H54 (cell line): ENCODE measurements at regions not wholly inside any gene's neighbourhood (a gene's known extent, or its start where the extent isn't known, plus 50 kb on each side); places are given as distances from the start of the nearest gene placed in this dataset.
A peak's percentile ranks its signal among the peaks of the same experiment; 100 is the strongest.

Experiments used
- DNase-seq: peaks from one replicate; pipeline ENCODE4 v3.0.0; 2011; ENCODE audit warnings: low spot score, mixed read lengths; ENCODE audit not compliant: insufficient read length
- FAIRE-seq: peaks from 3 replicates; lab custom pipeline; 2011; peaks lifted over from hg19 to GRCh38; lab: Jason Lieb, UNC
- POLR2A ChIP-seq: IDR thresholded peaks from 2 replicates; pipeline ENCODE4 v1.6.1; 2011; ENCODE audit warnings: low read depth, mild to moderate bottlenecking, low read length

DNA sequence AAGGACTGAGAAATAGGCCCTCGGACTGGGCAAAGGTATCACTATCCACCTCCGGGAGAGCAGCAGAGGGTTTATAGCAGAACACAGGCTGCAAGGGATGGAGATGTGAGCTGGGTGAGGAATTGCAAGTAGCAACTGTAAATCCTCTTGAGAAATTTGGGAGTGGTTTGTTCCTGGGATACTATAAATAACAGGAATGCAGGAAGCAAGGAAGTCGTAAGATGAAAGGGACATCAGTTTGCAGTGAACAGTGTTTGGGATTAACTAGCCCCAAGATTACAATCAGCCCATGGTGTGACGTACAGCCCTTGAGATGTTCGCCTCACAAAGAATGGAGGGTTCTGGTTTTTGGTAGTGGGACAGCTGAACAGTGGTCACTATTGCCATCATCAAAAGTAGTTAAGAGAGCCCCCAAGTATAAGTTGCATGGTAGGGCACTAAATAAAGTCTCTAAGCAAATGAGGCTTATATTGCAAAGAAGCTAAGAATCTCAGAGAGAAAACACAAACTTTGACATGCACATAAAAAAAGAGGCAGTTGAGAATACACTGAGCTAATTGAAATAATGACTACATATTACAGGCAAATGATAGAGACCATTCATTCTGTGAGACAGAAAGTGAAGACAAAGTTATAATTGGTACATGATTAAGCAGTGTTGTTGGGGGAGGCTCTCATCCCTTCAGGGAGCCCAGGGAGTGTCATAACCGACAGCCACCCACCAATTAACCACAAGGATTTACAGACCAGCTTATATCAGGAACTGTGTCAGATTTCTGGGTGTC lies 362.5 kb upstream of the ACVR2A start:
- FAIRE-seq = no peak
- no peak for DNase-seq
- no peak for TF ChIP-seq POLR2A

DNA sequence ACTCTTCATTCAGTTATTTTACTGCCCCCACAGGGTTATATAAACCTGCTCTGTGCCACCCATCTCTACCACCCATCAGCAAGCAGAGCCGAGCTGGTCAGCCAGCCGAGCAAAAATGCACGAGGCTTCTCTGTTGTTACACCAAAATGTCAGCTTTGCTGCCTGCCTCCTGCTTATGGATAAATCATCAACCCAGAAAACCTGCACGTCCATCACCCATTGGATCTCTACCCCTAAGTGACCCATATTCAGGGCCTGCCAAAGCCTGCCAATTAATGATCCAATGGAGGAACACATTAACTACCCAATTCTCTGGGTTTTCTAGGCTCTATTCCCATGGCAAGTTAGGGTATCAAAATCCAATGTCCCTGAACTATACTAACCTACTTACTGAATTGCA lies 365.5 kb upstream of the ACVR2A start:
- DNase-seq (no peak), FAIRE-seq (no peak)
- TF ChIP-seq POLR2A = no peak

DNA sequence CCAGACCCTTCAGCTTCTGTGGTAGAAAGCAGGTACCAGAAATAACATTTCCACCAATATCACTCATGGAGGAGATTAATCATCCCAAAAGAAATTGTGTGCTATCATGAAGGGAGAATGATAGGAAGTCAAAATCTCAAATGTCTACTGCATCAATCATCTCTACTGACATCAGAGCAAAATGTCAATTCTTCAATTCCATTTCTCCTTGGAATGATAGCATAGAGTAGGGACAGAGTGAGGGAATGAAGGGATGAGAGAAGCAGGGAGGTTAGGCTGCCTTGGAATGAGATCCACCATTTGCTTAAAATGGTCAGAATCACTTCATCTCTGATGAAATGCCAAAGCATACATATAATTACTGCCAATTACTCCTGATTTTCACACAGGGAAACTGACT lies 371.8 kb upstream of the ACVR2A start:
- DNase-seq (no peak), FAIRE-seq (peak; percentile 38)
- no peak for TF ChIP-seq POLR2A

DNA sequence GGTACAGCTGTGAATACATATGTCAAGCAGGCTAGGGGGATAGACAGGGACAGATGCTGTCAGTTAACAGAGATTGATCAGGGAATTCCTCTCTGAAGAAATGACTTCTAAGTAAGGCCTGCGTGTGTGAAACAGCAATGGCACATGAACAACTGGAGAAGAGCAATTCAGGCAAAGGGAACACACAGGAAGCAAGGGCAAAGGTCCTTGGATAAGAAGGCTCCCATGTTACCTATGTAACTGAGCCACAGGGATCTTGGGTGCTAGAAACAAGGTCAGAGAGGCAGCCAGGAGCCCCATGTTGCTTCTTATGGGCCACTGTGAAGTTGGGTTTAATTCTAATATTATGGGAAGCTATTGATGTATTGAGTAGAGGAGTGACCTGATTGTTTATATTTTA lies 373.7 kb upstream of the ACVR2A start:
- FAIRE-seq (no peak), DNase-seq (no peak)
- no peak for TF ChIP-seq POLR2A

DNA sequence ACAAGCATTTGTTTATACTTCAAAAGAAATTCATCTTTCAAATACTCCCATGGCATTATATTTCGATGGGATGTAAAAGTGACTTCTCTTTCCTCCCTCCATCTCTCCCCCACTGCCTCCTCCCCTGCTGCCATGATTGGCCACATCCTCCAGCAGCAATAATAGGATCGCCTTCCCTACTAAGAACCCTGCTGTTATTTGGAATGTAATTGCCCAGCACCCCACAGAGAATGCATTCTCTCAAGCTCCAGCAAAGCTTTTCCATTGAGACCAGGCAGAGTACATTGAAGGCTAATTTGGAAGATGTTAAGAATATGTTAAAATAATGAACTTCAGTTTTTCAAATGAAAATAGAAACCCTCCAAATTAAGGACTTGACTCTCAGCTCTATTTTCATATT lies 375.4 kb upstream of the ACVR2A start:
- DNase-seq (no peak), FAIRE-seq (no peak)
- no peak for TF ChIP-seq POLR2A

DNA sequence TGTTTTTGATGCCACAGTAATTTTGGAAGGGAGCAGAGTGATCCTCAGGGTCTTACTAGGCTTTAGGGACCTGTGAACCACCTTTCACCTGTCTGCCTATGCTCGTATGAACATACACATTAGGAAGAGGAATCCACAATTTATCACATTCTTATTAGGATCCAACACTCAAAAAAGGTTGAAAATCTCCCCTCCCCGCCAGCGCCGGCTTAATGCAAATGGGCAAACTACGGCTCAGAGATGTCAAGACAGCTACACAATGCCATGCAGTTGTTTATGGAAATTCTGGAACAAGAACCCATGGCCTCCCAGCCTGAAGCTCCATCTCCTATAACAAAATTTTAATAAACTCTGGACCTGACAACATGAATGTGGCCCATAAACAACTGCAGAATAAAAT lies 375.9 kb upstream of the ACVR2A start:
- no peak for TF ChIP-seq POLR2A
- DNase-seq (no peak), FAIRE-seq (no peak)

DNA sequence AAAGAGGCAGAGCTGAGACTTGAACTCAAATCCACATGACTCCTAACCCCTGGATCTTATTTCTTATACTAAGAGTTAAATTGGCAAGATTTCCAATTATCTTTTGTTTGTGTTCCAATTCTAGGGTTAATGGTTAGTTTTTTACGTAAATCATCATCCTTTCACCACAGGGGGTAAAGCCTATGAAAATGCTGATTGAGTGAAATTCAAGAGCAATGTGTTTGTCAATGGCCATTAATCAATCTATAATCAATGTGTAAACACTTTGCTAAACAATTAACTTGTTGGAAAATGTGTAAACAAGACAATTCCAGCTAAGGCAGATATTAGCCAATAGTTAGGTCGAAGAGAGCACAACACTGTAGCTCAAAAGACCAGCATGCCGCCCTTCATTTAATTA lies 376.5 kb upstream of the ACVR2A start:
- no peak for TF ChIP-seq POLR2A
- DNase-seq = no peak
- no peak for FAIRE-seq

DNA sequence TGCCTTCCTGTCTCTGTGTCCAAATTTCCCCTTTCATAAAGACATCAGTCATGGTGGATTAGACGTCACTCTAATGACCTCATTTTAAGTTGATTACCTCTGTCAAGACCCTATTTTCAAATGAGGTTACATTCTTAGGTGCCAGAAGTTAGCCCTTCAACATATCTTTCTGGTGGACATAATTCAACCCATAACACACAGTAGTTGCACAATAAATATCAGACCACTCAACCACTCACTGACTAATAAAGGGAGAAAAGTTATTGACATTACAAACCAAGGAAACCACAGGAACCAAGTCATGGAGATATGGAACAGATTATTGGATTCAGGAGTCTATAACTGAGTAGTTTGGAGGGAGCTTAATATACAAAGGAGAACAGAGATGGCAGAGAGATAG lies 377.4 kb upstream of the ACVR2A start:
- FAIRE-seq (no peak), DNase-seq (no peak)

DNA sequence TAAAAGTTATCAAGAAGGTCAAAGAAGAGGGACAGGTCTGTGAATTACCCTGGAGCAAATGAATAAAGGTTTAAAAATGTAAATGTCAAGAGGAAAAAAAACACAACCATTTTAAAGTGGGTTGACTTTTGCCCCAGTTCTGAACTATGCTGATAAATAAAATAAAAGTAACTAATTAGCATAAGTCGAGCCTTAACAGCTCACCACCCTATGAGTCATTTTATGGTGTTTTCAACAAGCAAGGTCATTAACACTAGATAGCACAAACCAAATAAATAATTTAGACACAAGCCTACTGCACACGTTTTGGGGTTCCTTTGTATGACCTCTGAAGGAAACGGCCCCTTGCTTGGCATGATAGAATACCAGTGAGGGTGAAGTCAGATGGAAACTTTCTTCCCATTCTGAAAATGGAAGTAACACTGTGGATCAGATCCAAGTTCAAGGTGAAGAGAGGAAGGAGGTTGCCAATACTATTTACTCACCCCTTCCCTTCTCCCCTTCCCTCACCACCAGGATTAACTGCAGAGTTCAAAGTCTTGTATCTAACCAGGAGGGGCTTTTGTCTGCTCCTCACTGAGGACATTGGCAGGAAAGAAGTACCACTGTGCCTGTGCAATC lies 380.0 kb upstream of the ACVR2A start:
- TF ChIP-seq POLR2A = no peak
- DNase-seq (no peak), FAIRE-seq (no peak)

More for the DNA sequence above, 377.4 kb upstream of the ACVR2A start:
- no peak for TF ChIP-seq POLR2A

DNA sequence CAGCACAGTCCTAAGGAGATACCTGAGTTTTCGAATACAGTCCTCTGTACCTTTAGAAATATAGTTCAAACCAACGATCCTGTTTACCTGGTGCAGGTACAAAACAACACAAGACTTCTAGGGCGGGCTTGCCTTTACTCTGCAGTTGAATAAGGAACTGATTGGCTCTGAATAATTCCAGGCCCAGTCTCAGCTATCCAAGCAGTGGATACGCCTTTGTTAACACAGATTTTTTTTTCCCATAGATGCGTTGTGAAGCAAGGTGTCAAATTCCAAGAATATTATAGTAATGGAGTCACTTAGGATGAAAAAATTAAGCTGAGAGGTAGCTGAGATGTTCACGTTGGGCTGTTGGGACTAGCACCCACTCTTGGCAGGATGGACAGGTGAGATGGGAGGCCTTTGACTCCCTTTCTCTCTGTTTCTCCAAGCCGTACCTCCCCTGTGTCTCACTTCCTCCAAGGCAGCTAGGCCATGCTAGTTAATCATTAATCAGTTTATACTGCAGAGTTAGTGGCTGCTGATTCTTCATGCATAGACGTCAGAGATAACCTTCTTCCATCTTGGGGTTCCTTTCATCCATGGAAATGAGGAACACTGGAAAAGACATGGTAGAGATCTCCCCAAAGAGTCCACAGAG lies 380.8 kb upstream of the ACVR2A start:
- DNase-seq (no peak), FAIRE-seq (no peak)
- TF ChIP-seq POLR2A = no peak

DNA sequence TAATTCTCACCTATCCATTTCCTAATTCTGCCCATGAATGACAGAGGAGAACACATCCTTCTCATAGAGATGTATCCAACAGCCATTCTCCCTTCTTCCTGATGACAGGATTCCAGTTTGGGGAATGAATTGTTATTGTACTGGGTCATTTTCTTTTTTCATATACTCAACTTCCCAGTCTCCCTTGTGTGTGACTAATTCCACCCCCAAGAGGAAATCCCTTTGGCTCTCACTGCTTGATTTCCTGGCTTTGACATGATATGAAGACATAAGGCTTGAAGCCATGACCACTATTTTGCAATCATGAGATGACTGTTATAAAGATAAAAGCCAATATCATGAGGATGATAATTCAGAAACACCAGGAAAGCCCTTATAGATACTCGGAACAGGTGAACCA lies 384.7 kb upstream of the ACVR2A start:
- no peak for DNase-seq
- TF ChIP-seq POLR2A = no peak
- no peak for FAIRE-seq

DNA sequence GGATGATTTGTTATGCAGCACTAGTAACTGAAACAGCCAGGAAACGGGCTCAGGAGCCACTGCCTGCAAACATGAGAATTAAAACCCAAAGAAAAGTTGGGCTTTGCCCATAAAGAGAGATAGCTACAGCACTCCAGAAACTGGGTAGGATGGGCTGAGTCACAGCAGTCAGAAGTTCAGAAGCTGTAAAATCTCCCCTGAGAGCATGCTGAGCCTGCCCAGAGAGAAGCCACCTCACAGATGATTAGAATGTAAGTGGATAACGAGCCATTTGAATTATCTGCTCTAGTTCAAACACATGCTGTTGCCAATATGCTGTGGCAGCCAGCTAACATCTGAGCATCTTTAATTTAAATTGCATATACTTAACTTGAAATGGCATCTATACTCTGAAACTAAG lies 388.1 kb upstream of the ACVR2A start:
- DNase-seq (no peak), FAIRE-seq (no peak)
- no peak for TF ChIP-seq POLR2A

DNA sequence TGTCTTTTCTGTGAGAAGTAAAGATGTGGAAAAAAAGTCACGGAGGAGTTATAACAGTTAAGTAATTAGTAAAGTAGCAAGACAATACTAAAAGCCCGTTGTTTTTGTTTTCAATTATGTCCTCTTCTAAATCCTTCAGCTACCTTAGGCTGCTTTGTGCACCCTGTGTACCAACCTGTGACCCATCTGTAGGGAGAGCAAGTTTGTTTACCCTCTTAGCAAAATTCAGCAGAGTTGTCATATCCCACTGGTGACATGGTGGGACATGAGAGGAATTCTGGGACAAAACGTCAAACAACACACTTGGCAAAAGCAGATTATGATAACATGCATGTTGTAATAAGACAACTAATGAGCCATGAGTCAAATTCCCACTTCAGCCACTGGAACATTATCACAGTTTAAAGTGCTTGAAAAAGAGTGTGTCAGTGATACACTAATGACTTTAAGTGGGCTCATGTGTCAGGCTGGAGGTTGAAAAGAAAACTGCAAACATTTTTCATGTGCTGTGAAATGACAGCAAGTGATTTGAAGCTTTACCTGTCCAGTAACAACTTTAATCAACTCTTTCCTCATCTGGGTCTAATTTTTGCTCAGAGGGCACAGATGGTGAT lies 392.8 kb upstream of the ACVR2A start:
- DNase-seq (no peak), FAIRE-seq (no peak)
- TF ChIP-seq POLR2A = no peak
